ENCODE measurements at regions not wholly inside any gene's neighbourhood (a gene's known extent, or its start where the extent isn't known, plus 50 kb on each side); places are given as distances from the start of the nearest gene placed in this dataset.

DNA sequence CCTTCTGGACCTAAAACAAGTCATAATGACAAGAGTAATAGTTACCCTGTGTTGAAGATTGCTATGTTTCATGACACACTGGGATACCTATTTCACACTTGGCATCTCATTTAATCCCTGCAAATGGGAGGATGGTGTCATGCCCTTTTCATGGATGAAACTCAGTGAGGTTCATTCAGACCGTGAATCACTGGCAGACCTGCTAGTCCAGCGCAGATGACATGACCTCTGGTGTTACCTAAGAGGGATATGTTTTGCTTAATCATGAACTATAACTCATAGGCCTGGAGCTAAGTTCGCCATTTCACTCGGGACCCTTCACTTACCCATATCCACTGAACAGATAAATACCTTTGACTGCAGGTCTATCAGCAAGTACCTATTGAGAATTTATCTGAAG lies 286.6 kb upstream of the FMN2 start:
- no peak for DNase-seq (ENCODE audit: low read depth, low spot score)
- in situ Hi-C loops (cut with HindIII; ENCODE audit: low sequenced_read_pairs): no loop called here
- H3K4me3 ChIP-seq (ENCODE audit: low read depth, low read length): no peak overlapping the region
- TF ChIP-seq CTCF (IDR thresholded peaks at IDR 0.05; ENCODE audit: low read depth, low read length): no peak

DNA sequence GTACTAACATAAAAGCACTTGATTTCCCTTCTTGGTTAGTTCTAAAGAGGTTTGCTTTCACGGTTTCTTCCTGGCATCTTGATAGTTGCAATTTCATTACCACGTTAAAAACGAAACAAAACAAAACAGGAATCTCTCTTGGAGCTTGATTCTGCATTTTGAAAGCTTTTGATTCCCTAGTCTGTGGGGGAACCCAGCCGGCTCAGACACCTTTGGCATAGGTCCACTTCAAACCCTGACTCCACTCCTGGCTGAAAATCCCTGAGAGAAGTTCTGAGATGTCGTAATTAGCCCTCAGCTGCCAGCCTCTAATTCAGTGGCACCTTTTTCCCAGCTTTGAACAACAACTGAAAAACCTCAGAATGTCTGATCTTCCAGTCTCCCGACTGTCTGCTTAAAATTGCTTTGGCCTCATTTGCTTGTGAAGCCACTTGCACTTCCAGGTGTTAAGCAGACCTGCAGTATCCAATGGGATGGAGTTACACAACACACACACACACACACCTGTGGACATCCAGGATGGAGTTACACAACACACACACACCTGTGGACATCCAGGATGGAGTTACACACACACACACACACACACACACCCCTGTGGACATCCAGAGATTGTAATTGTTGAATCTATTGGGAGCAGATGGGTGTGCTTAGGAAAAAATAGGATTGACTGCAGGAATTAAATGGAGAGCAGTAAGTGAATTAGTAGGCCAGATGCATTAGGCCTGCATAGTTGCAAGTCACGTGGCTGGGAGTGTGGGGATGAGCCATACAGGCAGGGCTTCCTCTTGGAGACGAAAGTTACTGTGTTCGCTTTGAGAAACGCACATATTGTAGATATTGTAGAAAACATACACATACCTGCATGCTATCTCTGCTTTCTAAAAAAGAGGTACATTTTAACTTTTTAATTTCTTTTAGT lies 285.6 kb upstream of the FMN2 start:
- H3K4me3 ChIP-seq (ENCODE audit: low read depth, low read length): no peak overlapping the region
- TF ChIP-seq CTCF (IDR thresholded peaks at IDR 0.05; ENCODE audit: low read depth, low read length): no peak
- DNase-seq (ENCODE audit: low read depth, low spot score): no peak
- in situ Hi-C loops (cut with HindIII; ENCODE audit: low sequenced_read_pairs): no loop called here

- no peak overlapping the region for H3K4me3 ChIP-seq (ENCODE audit: low read depth, low read length)
- in situ Hi-C loops (cut with HindIII; ENCODE audit: low sequenced_read_pairs): no loop called here
- no peak for DNase-seq (ENCODE audit: low read depth, low spot score)
- no peak for TF ChIP-seq CTCF (IDR thresholded peaks at IDR 0.05; ENCODE audit: low read depth, low read length)
Observed at GRCh38 chr1:239806897-239807296, 284.8 kb upstream of the FMN2 start.

- TF ChIP-seq CTCF (IDR thresholded peaks at IDR 0.05; ENCODE audit: low read depth, low read length): no peak
- in situ Hi-C loops (cut with HindIII; ENCODE audit: low sequenced_read_pairs): no loop called here
- H3K4me3 ChIP-seq (ENCODE audit: low read depth, low read length): no peak overlapping the region
- no peak for DNase-seq (ENCODE audit: low read depth, low spot score)
Observed at GRCh38 chr1:239807361-239807760, 284.3 kb upstream of the FMN2 start.

GRCh38 chr1:239810061-239810481 lies 281.6 kb upstream of the FMN2 start:
- peak; percentile 36 for DNase-seq (ENCODE audit: low read depth, low spot score)

GRCh38 chr1:239811211-239811885 lies 280.3 kb upstream of the FMN2 start:
- DNase-seq (ENCODE audit: low read depth, low spot score): peak; percentile 25
- H3K4me3 ChIP-seq (ENCODE audit: low read depth, low read length): no peak overlapping the region
- TF ChIP-seq CTCF (IDR thresholded peaks at IDR 0.05; ENCODE audit: low read depth, low read length): no peak
- in situ Hi-C loops (cut with HindIII; ENCODE audit: low sequenced_read_pairs): no loop called here

More at GRCh38 chr1:239810061-239810481, 281.6 kb upstream of the FMN2 start:
- TF ChIP-seq CTCF (IDR thresholded peaks at IDR 0.05; ENCODE audit: low read depth, low read length): no peak
- H3K4me3 ChIP-seq (ENCODE audit: low read depth, low read length): no peak overlapping the region
- in situ Hi-C loops (cut with HindIII; ENCODE audit: low sequenced_read_pairs): no loop called here
